ENCODE measurements at regions not wholly inside any gene's neighbourhood (a gene's known extent, or its start where the extent isn't known, plus 50 kb on each side); places are given as distances from the start of the nearest gene placed in this dataset.

- no peak for TF ChIP-seq RXRA (IDR thresholded peaks at IDR 0.05)
- TF ChIP-seq, protein P1, sequence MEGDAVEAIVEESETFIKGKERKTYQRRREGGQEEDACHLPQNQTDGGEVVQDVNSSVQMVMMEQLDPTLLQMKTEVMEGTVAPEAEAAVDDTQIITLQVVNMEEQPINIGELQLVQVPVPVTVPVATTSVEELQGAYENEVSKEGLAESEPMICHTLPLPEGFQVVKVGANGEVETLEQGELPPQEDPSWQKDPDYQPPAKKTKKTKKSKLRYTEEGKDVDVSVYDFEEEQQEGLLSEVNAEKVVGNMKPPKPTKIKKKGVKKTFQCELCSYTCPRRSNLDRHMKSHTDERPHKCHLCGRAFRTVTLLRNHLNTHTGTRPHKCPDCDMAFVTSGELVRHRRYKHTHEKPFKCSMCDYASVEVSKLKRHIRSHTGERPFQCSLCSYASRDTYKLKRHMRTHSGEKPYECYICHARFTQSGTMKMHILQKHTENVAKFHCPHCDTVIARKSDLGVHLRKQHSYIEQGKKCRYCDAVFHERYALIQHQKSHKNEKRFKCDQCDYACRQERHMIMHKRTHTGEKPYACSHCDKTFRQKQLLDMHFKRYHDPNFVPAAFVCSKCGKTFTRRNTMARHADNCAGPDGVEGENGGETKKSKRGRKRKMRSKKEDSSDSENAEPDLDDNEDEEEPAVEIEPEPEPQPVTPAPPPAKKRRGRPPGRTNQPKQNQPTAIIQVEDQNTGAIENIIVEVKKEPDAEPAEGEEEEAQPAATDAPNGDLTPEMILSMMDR (IDR thresholded peaks at IDR 0.05; ENCODE audit: low read depth, low read length, missing input control): no peak
Observed at GRCh38 chr13:88883741-88884140, 1212.6 kb downstream of the SLITRK5 start.

Data from liver (tissue), 3 donors.